Activated T-helper 1 cell treated with Interleukin-2 at 50 U/mL for 16 hours (primary cell): ENCODE measurements at regions not wholly inside any gene's neighbourhood (a gene's known extent, or its start where the extent isn't known, plus 50 kb on each side); places are given as distances from the start of the nearest gene placed in this dataset.

Experiments used
- DNase-seq: peaks from one replicate; pipeline ENCODE4 v3.0.0-alpha.2; 2020; ENCODE audit warnings: low read depth

- DNase-seq = no peak
Observed at GRCh38 chr2:106629981-106630380, 142.8 kb downstream of the CD8B2 start.

GRCh38 chr2:106631281-106631680 lies 144.1 kb downstream of the CD8B2 start:
- no peak for DNase-seq

GRCh38 chr2:106638043-106638442 lies 150.9 kb downstream of the CD8B2 start:
- no peak for DNase-seq

DNA sequence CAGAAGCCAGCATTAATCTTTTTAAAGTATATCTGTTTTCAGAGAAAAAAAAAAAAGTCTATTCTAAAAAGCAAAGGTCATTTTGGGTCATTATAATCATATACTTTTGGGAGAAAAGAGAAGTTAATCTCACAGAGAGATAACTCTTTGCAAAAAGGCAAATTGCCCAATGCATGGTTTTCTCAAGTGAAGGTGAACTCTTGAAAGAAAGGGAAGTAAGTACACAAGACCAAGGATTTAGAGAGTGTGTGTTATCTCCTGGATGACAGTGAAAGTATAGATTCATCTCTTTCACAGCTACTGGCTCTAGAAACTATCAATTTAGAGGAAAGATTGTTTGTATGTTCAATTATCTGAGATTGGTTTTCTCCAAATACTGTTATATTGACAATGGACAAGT lies 151.4 kb downstream of the CD8B2 start:
- no peak for DNase-seq

- DNase-seq = no peak
Observed at GRCh38 chr2:106642679-106643078, 155.5 kb downstream of the CD8B2 start.

DNA sequence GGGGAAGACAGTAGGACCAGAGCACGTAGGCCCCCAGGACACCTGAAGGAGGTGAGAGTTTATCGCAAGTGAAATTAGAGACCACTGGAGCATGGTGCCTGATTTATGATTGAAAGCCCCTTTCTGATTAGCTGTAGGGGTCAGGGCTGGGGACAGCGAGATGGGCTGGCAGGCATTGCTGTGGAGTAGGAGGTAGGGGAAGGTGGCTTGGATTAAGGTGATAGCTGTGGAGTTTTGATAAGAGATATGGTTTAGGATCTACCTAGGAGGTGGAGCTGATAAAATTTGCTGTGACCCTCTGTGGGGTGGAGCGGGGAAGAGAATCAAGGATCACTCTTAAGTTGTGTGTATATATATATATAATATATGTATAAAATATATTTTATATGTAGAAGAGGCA lies 157.5 kb downstream of the CD8B2 start:
- no peak for DNase-seq

GRCh38 chr2:106646605-106647004 lies 159.4 kb downstream of the CD8B2 start:
- no peak for DNase-seq

DNA sequence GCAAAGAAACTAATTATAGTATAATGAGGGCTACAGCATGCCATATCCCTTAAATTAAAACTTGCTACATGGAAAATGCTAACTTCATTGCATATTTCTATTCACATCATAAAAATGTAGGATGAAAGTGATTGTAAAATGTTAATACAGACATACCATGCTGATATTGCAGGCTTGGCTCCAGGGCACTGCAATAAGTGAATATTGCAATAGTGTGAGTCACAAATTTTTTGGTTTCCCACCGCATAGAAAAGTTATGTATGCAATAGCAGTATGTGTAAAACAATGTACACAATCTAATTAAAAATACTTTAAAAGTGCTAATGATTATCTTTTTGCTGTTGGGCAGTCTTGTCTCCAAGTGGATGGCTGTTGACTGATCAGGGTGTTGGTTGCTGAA lies 162.1 kb downstream of the CD8B2 start:
- no peak for DNase-seq

GRCh38 chr2:106653465-106653864 lies 166.3 kb downstream of the CD8B2 start:
- DNase-seq = no peak

DNA sequence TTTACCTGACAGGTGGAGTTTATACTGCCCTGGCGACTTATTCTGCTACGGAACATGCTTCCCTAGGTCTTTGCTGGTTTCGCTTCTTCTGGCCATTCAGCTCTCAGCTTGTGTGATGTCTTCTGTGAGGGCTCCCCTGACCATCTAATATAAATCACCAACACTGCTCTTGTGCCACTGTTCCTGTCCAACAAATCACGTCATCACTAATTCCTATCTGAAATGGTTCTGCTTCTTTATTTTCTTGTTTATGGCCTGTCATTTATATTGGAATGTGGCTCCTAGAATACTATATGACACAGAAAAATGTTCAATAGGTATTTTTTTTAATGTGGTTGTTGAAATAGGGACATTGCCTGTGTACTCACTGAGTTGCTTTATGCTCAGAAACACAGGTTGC lies 171.5 kb downstream of the CD8B2 start:
- DNase-seq = no peak

DNA sequence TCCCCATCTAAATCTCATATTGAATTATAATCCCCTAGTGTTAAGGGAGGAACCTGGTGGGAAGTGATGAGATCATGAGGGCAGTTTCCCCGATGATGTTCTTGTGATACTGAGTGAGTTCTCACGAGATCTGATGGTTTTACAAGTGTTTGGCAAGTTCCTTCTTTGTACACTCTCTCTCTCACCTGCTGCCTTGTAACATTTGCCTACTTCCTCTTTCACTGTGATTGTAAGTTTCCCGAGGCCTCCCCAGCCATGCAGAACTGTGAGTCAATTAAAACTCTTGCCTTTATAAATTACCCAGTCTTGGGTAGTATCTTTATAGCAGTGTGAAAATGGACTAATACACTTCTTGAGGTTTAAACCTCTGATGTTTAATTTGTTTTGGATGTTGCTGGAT lies 177.5 kb downstream of the CD8B2 start:
- DNase-seq = no peak

DNA sequence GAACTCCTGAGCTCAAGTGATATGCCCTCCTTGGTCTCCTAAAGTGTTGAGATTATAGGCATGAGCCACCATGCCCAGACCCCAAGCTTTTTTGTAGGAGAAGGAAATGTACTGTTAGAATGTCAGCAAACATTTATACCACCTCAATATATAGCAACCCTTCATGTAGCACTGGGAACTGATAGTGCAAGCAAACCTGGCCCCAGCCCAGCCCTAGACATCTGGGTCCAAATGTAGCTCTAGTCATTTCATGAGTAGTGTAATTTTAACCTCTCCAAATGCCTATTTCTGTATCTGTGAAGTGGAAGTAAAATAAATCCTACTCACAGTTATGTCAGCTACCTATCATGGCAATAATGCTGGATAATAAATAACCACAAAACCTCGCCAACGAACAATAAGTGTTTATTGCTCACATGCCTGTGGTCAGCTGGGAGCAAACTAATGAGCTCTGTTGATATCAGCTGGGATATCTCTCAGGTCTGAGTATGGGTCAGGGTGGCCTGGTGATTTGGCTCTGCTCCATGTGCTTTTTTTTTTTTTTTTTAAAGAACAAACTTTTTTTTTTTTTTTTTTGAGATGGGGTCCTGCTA lies 180.4 kb downstream of the CD8B2 start:
- no peak for DNase-seq

DNA sequence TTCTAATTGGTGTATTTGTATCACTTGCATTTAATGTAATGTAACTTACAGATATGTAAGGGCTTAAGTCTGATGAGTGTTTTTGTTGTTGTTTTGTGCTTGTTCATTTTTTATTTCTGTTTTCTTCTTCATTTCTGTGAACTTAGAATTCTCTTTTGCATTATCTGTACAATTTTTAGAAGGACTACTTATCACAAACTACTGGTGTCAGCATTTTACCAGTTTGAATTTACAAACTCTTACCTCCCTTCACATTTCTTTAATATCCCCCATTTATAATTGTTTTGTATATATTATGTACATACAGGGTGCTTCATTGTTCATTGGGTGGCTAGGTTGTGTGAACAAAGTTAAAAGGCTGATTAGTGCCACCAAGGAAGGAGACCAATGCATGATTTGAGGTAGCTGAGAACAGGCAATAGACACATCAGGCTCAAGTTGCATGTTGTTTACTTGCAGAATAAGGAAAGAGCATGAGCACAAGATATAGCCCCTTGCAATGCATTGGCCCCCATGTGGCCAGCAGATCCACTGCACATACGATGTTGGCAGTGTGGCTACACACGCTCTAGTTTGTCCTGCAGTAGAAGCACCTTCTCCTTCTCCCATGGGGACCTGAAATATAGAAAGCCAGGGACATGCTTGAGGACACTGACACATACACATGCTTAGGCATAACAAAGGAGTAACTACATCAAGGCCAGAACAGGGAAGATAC lies 198.2 kb downstream of the CD8B2 start:
- no peak for DNase-seq

DNA sequence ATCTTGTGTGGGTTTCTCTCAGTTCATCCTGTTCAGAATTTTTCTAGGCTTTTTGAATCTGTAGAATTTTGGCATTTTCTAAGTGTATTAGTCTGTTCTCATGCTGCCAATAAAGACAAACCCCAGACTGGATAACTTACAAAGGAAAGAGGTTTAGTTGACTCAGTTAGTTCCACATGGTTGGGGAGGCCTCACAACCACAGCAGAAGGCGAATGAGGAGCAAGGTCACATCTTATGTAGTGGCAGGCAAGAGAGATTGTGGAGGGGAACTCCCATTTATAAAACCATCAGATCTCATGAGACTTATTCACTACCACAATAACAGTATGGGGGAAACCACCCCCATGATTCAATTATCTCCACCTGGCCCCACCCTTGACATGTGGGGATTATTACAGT lies 199.2 kb downstream of the ST6GAL2 start:
- DNase-seq = no peak

DNA sequence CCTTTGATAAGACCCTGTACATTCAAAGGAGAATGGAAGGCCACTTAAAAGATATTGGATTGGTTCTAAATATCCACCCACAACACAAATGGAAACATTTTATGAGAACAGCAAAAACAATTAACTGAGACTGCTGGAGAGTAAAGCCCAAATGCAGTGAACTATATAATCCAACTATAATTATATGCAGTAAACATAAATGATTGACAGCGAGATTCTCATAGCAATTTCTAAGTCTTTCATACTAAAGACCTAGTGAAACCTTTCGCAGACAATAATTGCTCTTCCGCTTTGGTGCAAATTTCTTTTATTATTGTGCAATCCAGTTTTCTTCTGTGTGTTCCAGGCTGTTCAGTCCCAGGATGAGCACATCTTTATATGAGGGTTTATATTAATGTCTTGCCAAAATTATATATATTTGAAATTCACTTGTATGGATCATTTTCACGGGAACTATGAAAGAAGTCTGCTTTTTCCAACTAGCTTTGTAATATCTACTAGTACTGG lies 190.9 kb downstream of the ST6GAL2 start:
- DNase-seq = no peak

DNA sequence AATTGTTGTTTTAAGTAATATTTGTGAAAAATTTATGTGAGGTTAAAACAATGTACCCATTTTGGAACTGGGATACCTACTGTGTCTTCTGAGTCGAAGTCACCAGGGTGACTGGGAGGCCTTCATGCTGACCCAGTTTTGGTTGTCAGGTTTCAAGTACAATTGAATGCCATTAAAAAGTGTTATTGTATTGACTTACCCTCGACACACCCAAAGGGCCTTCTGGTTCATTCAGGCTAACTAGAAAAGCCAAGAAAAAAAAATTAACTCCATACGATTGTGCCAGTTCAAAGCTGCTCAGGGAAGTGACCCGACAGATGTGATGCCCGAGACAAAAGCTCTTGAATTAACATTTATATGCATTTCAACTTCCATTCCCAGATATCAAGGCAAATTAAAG lies 190.0 kb downstream of the ST6GAL2 start:
- no peak for DNase-seq

GRCh38 chr2:106700616-106701015 lies 185.4 kb downstream of the ST6GAL2 start:
- no peak for DNase-seq

DNA sequence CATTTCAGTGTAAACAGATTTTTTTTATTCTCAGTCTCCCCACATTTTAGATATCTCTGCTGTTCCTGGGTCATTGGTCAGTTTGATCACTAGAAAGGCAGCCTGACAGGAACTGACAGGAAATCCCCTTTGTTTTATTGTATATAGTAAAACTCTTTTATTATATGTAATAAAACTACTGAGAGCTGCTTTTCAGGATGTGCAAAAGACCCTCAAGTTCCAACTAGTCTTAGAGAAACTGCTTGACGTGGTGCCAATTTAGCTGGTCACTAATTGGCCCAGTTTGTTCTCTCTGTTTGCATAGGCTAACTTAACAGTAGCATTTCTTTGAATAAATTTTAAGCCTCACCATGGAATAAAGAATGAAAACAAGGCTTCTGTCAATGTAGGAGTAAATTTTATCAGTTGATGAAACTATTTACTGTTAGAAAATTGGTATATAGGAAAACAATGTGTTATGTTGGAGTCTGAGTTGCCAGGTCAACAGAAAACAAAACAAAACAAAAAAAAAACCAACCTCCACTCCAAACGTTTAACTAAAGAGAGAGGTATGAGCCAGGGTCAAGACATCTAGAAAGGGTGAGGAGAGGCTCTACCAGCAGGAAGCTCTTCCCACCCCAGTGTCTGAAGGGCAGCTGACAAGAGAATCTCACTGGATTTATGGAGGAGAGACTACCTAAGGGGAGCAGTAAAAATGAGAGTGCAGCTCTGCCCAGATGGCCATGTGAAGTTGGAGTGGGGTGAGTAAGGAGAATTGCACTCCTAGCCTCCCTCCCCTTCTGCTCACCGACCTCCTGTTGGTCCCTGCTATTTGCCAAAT lies 184.6 kb downstream of the ST6GAL2 start:
- DNase-seq = no peak

DNA sequence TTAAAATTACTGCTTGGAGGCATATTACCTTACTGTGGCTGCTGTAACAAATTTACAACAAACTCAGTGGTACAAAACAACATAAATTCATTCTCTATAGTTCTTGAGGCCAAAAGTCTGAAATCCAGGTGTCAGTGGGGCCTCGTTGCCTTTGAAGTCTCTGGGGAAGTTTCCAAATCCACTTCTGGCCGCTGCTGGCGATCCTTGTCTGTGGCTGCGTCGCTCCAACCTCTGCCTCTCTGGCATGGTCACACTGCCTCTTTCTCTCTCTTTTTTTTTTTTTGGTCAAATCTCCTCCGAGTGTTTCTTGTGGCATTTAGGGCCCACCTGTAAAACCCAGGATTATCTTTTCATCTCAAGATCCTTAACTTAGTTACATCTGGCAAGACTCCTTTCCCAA lies 182.8 kb downstream of the ST6GAL2 start:
- no peak for DNase-seq

DNA sequence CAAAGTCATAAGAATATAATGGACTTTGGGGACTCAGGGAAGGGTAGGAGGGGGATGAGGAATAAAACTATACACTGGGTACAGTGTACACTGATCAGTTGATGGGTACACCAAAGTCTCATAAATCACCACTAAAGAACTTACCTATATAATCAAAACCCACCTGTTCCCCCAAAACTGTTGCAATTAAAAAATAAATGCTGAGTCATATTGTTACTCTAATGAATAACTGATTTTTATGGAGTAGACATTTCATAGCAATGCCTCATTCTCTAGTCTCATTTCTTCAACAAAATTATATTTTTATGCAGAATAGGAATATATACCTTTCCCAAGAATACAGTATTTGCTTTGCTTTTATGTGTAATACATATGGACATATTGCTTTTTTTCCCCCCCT lies 181.2 kb downstream of the ST6GAL2 start:
- no peak for DNase-seq

DNA sequence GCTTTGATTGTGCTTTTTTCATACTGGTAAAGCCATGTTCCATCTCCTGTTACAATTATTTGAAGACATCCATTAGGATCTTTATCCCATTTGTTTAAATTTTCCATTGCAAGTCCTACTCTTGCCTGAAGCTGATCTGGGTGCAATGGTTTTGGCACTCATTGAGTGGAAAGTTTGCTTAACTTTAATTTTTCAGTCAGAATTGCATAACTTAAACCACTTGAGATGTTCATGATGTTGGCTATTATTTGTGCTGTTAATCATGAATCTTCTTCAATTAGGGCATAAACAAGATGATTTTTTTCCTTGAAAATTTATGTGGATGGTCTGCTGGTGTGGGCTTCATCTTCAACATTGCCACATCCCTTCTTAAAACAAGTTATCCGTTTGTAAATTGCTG lies 180.1 kb downstream of the ST6GAL2 start:
- DNase-seq = no peak

DNA sequence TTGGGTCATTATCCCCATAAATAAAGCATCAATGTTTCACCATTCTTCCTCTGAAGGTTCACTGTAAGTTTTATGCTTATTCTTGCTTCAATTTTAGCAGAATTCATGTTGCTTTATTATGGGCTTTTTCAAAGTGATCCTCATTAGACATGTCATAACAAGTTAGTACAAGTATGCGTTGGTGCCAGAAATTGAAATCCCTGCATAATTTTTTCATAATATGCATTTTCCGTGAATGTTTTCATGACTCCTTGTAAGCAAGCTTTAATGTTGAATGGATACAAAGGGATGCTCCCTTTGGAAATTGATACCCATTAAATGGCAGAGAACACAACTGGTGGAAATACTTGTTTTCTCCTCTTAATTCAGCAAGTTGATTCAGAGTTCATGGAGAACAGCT lies 179.7 kb downstream of the ST6GAL2 start:
- DNase-seq = no peak

GRCh38 chr2:106708209-106708608 lies 177.8 kb downstream of the ST6GAL2 start:
- no peak for DNase-seq
